Skeletal muscle tissue (tissue), 3 donors: ENCODE measurements at regions not wholly inside any gene's neighbourhood (a gene's known extent, or its start where the extent isn't known, plus 50 kb on each side); places are given as distances from the start of the nearest gene placed in this dataset.

Source experiments
- H3K27ac ChIP-seq: one replicate; pipeline ENCODE4 v1.7.0; 2013; ENCODE audit warnings: mild to moderate bottlenecking, low read depth, low read length, inconsistent platforms
- H3K27me3 ChIP-seq, 3 donors: one replicate each; pipeline ENCODE4 v1.7.0; 2013; ENCODE audit warnings: low read length in 3 of 3; ENCODE audit not compliant: control insufficient read depth in 3 of 3, insufficient read depth in 3 of 3
- H3K36me3 ChIP-seq, 3 donors: one replicate each; pipeline ENCODE4 v1.7.0; 2013; ENCODE audit warnings: low read length in 3 of 3; ENCODE audit not compliant: control insufficient read depth in 3 of 3, insufficient read depth in 3 of 3
- H3K4me1 ChIP-seq, 3 donors: one replicate each; pipeline ENCODE4 v1.7.0; 2013; ENCODE audit warnings: low read length in 3 of 3, mild to moderate bottlenecking in 3 of 3; ENCODE audit not compliant: control insufficient read depth in 3 of 3, insufficient read depth in 3 of 3
- H3K4me3 ChIP-seq, 3 donors: one replicate each; pipeline ENCODE4 v1.7.0; 2013; ENCODE audit warnings: low read length in 3 of 3
- H3K9ac ChIP-seq, 3 donors: one replicate each; pipeline ENCODE4 v1.7.0; 2013; ENCODE audit warnings: low read length in 3 of 3, mild to moderate bottlenecking in 3 of 3, moderate library complexity in 2 of 3, low read depth in 1 of 3
- H3K9me3 ChIP-seq, 3 donors: one replicate each; pipeline ENCODE4 v1.7.0; 2013; ENCODE audit warnings: low read length in 3 of 3; ENCODE audit not compliant: control insufficient read depth in 3 of 3
- donor health status: Osteomylitis.

GRCh38 chr3:5431146-5431545, 243.6 kb downstream of the EDEM1 start:
- H3K27me3 ChIP-seq = peaks cover 0 to 3% (median 0%) of the 10 kb centered on the region in 3 donors
- no peaks in the 10 kb centered on the region for H3K4me1 ChIP-seq
- H3K36me3 ChIP-seq = no peaks in the 10 kb centered on the region
- H3K9ac ChIP-seq = no peak overlapping the region
- H3K27ac ChIP-seq = no peak overlapping the region
- H3K4me3 ChIP-seq = no peak overlapping the region
- no peaks in the 10 kb centered on the region for H3K9me3 ChIP-seq

GRCh38 chr3:5431811-5432378, 244.4 kb downstream of the EDEM1 start:
- no peaks in the 10 kb centered on the region for H3K36me3 ChIP-seq
- H3K27ac ChIP-seq = no peak overlapping the region
- no peaks in the 10 kb centered on the region for H3K4me1 ChIP-seq
- H3K9ac ChIP-seq = no peak overlapping the region
- H3K27me3 ChIP-seq = peaks cover 0 to 3% (median 0%) of the 10 kb centered on the region in 3 donors
- H3K9me3 ChIP-seq = no peaks in the 10 kb centered on the region
- H3K4me3 ChIP-seq = no peak overlapping the region

- Histone ChIP-seq H3K4me1 (no peaks in the 10 kb centered on the region), H3K27ac (no peak overlapping the region), H3K27me3 (no peaks in the 10 kb centered on the region), H3K9me3 (no peaks in the 10 kb centered on the region), H3K9ac (no peak overlapping the region), H3K36me3 (no peaks in the 10 kb centered on the region), H3K4me3 (no peak overlapping the region)
Observed at GRCh38 chr3:5437296-5437782, 249.8 kb downstream of the EDEM1 start.

GRCh38 chr3:5437783-5438323, 250.3 kb downstream of the EDEM1 start:
- H3K9ac ChIP-seq = no peak overlapping the region
- no peaks in the 10 kb centered on the region for H3K9me3 ChIP-seq
- H3K27ac ChIP-seq = no peak overlapping the region
- no peaks in the 10 kb centered on the region for H3K36me3 ChIP-seq
- no peaks in the 10 kb centered on the region for H3K4me1 ChIP-seq
- no peak overlapping the region for H3K4me3 ChIP-seq
- H3K27me3 ChIP-seq = no peaks in the 10 kb centered on the region

GRCh38 chr3:5441401-5441800, 253.9 kb downstream of the EDEM1 start:
- H3K36me3 ChIP-seq = no peaks in the 10 kb centered on the region
- peaks cover 0 to 3% (median 0%) of the 10 kb centered on the region in 3 donors for H3K9me3 ChIP-seq
- H3K4me3 ChIP-seq = no peak overlapping the region
- H3K9ac ChIP-seq = no peak overlapping the region
- no peak overlapping the region for H3K27ac ChIP-seq
- no peaks in the 10 kb centered on the region for H3K4me1 ChIP-seq
- H3K27me3 ChIP-seq = no peaks in the 10 kb centered on the region

GRCh38 chr3:5442106-5442785, 254.7 kb downstream of the EDEM1 start:
- H3K4me1 ChIP-seq = no peaks in the 10 kb centered on the region
- H3K27me3 ChIP-seq = no peaks in the 10 kb centered on the region
- no peak overlapping the region for H3K27ac ChIP-seq
- H3K9ac ChIP-seq = no peak overlapping the region
- H3K36me3 ChIP-seq = no peaks in the 10 kb centered on the region
- H3K9me3 ChIP-seq = peaks cover 0 to 3% (median 0%) of the 10 kb centered on the region in 3 donors
- no peak overlapping the region for H3K4me3 ChIP-seq

- Histone ChIP-seq H3K27ac (no peak overlapping the region), H3K27me3 (no peaks in the 10 kb centered on the region), H3K9ac (no peak overlapping the region), H3K9me3 (peaks cover 0 to 3% (median 0%) of the 10 kb centered on the region in 3 donors), H3K4me1 (no peaks in the 10 kb centered on the region), H3K36me3 (no peaks in the 10 kb centered on the region), H3K4me3 (no peak overlapping the region)
Observed at GRCh38 chr3:5442786-5443138, 255.3 kb downstream of the EDEM1 start.

- no peaks in the 10 kb centered on the region for H3K36me3 ChIP-seq
- peaks cover 0 to 3% (median 0%) of the 10 kb centered on the region in 3 donors for H3K9me3 ChIP-seq
- H3K27ac ChIP-seq = no peak overlapping the region
- H3K27me3 ChIP-seq = no peaks in the 10 kb centered on the region
- H3K4me1 ChIP-seq = no peaks in the 10 kb centered on the region
- no peak overlapping the region for H3K9ac ChIP-seq
- no peak overlapping the region for H3K4me3 ChIP-seq
Observed at GRCh38 chr3:5444253-5444652, 256.7 kb downstream of the EDEM1 start.

- Histone ChIP-seq H3K27ac (no peak overlapping the region), H3K4me3 (no peak overlapping the region), H3K4me1 (no peaks in the 10 kb centered on the region), H3K36me3 (no peaks in the 10 kb centered on the region), H3K9ac (no peak overlapping the region), H3K27me3 (no peaks in the 10 kb centered on the region), H3K9me3 (peaks cover 0 to 3% (median 0%) of the 10 kb centered on the region in 3 donors)
Observed at GRCh38 chr3:5445676-5446201, 258.2 kb downstream of the EDEM1 start.

GRCh38 chr3:5448246-5448645, 260.7 kb downstream of the EDEM1 start:
- Histone ChIP-seq H3K36me3 (no peaks in the 10 kb centered on the region), H3K9ac (no peak overlapping the region), H3K4me3 (no peak overlapping the region), H3K4me1 (no peaks in the 10 kb centered on the region), H3K27ac (no peak overlapping the region), H3K9me3 (peaks cover 0 to 3% (median 0%) of the 10 kb centered on the region in 3 donors), H3K27me3 (no peaks in the 10 kb centered on the region)
